Lower lobe of right lung (tissue), 2 donors: ENCODE measurements at regions not wholly inside any gene's neighbourhood (a gene's known extent, or its start where the extent isn't known, plus 50 kb on each side); places are given as distances from the start of the nearest gene placed in this dataset.

ENCODE experiments used
- ATAC-seq, 2 donors: fragments of 200-7000 bp; cut with Tn5 transposase; one replicate each; pipeline ENCODE4 v1.9.1; 2020 to 2022; ENCODE audit warnings: mild to moderate bottlenecking in 2 of 2, moderate library complexity in 2 of 2
- DNase-seq: peaks from one replicate; pipeline ENCODE4 v3.0.0-alpha.2; 2020
- H3K27ac ChIP-seq: fragments of 200-600 bp; one replicate; pipeline ENCODE4 v1.8.0; 2022
- H3K27me3 ChIP-seq: fragments of 200-600 bp; one replicate; pipeline ENCODE4 v1.8.0; 2022; ENCODE audit warnings: low read depth
- H3K36me3 ChIP-seq: fragments of 200-600 bp; one replicate; pipeline ENCODE4 v1.8.0; 2022; ENCODE audit warnings: mild to moderate bottlenecking
- H3K4me1 ChIP-seq: fragments of 200-600 bp; one replicate; pipeline ENCODE4 v1.8.0; 2022
- H3K4me3 ChIP-seq: fragments of 200-600 bp; one replicate; pipeline ENCODE4 v1.8.0; 2022; ENCODE audit warnings: mild to moderate bottlenecking
- H3K9me3 ChIP-seq: fragments of 200-600 bp; one replicate; pipeline ENCODE4 v1.8.0; 2022
- CTCF ChIP-seq: fragments of 200-600 bp; IDR thresholded peaks from one replicate; pipeline ENCODE4 v1.8.0; 2022; ENCODE audit warnings: antibody characterized with exemption, mild to moderate bottlenecking
- intact Hi-C: fragments of 100-400 bp; cut with DNase I; formaldehyde crosslinking; loops from one replicate; pipeline ENCODE4 v1.11.0; 2022
- donor health status: DM: no; HTN: yes; CAD: no; lungs with severe emphysema.

- Histone ChIP-seq H3K9me3 (no peaks in the 10 kb centered on the region), H3K27ac (no peak overlapping the region), H3K4me1 (no peaks in the 10 kb centered on the region), H3K4me3 (no peak overlapping the region), H3K36me3 (no peaks in the 10 kb centered on the region), H3K27me3 (peaks cover 7% of the 10 kb centered on the region)
- TF ChIP-seq CTCF: no peak
- intact Hi-C loops: no loop called here
- ATAC-seq (no peak), DNase-seq (no peak)
Observed at GRCh38 chr6:40288919-40289318, 298.2 kb downstream of the LRFN2 start.

GRCh38 chr6:40287296-40287850, 299.8 kb downstream of the LRFN2 start:
- no peaks in the 10 kb centered on the region for H3K36me3 ChIP-seq
- DNase-seq (no peak), ATAC-seq (no peak)
- H3K27ac ChIP-seq: no peak overlapping the region
- intact Hi-C loops: no loop called here
- H3K9me3 ChIP-seq: no peaks in the 10 kb centered on the region
- H3K4me1 ChIP-seq: no peaks in the 10 kb centered on the region
- TF ChIP-seq CTCF: no peak
- peaks cover 7% of the 10 kb centered on the region for H3K27me3 ChIP-seq
- H3K4me3 ChIP-seq: no peak overlapping the region

- no peak for TF ChIP-seq CTCF
- no peaks in the 10 kb centered on the region for H3K4me1 ChIP-seq
- H3K36me3 ChIP-seq: no peaks in the 10 kb centered on the region
- peaks cover 7% of the 10 kb centered on the region for H3K27me3 ChIP-seq
- H3K4me3 ChIP-seq: no peak overlapping the region
- ATAC-seq (no peak), DNase-seq (no peak)
- no peaks in the 10 kb centered on the region for H3K9me3 ChIP-seq
- no peak overlapping the region for H3K27ac ChIP-seq
- intact Hi-C loops: no loop called here
Observed at GRCh38 chr6:40286721-40287120, 300.4 kb downstream of the LRFN2 start.

GRCh38 chr6:40285996-40286395, 301.2 kb downstream of the LRFN2 start:
- Histone ChIP-seq H3K27ac (no peak overlapping the region), H3K9me3 (no peaks in the 10 kb centered on the region), H3K4me3 (no peak overlapping the region), H3K4me1 (no peaks in the 10 kb centered on the region), H3K27me3 (peaks cover 7% of the 10 kb centered on the region), H3K36me3 (no peaks in the 10 kb centered on the region)
- DNase-seq (no peak), ATAC-seq (no peak)
- intact Hi-C loops: no loop called here
- no peak for TF ChIP-seq CTCF

GRCh38 chr6:40285535-40285934, 301.6 kb downstream of the LRFN2 start:
- intact Hi-C loops: no loop called here
- Histone ChIP-seq H3K4me3 (no peak overlapping the region), H3K9me3 (no peaks in the 10 kb centered on the region), H3K36me3 (no peaks in the 10 kb centered on the region), H3K4me1 (no peaks in the 10 kb centered on the region), H3K27ac (no peak overlapping the region), H3K27me3 (peaks cover 7% of the 10 kb centered on the region)
- DNase-seq (no peak), ATAC-seq (no peak)
- TF ChIP-seq CTCF: no peak

- ATAC-seq (no peak), DNase-seq (no peak)
- Histone ChIP-seq H3K36me3 (no peaks in the 10 kb centered on the region), H3K27ac (no peak overlapping the region), H3K4me1 (no peaks in the 10 kb centered on the region), H3K27me3 (peaks cover 7% of the 10 kb centered on the region), H3K4me3 (no peak overlapping the region), H3K9me3 (no peaks in the 10 kb centered on the region)
- intact Hi-C loops: no loop called here
- no peak for TF ChIP-seq CTCF
Observed at GRCh38 chr6:40282986-40283385, 304.2 kb downstream of the LRFN2 start.
